Fibroblast of skin of right quadriceps (primary cell): ENCODE measurements at regions not wholly inside any gene's neighbourhood (a gene's known extent, or its start where the extent isn't known, plus 50 kb on each side); places are given as distances from the start of the nearest gene placed in this dataset.
"Not testable (repeated sequence)": the region's sequence is repeated elsewhere in the genome, so short reads cannot be mapped to it uniquely, and the experiment has no call there.

Experiments used
- DNase-seq: peaks from one replicate; pipeline ENCODE4 v3.0.0-alpha.2; 2013

- peak; percentile 80 for DNase-seq
Measured at GRCh38 chr12:46711756-46712155, 114.0 kb downstream of the SLC38A4 start.

GRCh38 chr12:46710125-46710743, 115.6 kb downstream of the SLC38A4 start:
- no peak for DNase-seq

- DNase-seq: peak; percentile 70
Measured at GRCh38 chr12:46702581-46703344, 123.0 kb downstream of the SLC38A4 start.

- no peak for DNase-seq
Measured at GRCh38 chr12:46701356-46701755, 124.4 kb downstream of the SLC38A4 start.

GRCh38 chr12:46699986-46700385, 125.8 kb downstream of the SLC38A4 start:
- no peak for DNase-seq

- no peak for DNase-seq
Measured at GRCh38 chr12:46698003-46698402, 127.8 kb downstream of the SLC38A4 start.

- DNase-seq: no peak
Measured at GRCh38 chr12:46693518-46693917, 132.3 kb downstream of the SLC38A4 start.

- DNase-seq: peak; percentile 16
Measured at GRCh38 chr12:46693034-46693433, 132.8 kb downstream of the SLC38A4 start.

GRCh38 chr12:46692606-46693005, 133.2 kb downstream of the SLC38A4 start:
- no peak for DNase-seq

- no peak for DNase-seq
Measured at GRCh38 chr12:46686267-46686942, 139.4 kb downstream of the SLC38A4 start.

GRCh38 chr12:46684243-46684642, 141.6 kb downstream of the SLC38A4 start:
- DNase-seq: not testable (repeated sequence)

GRCh38 chr12:46682148-46682547, 143.6 kb downstream of the SLC38A4 start:
- DNase-seq: no peak

- no peak for DNase-seq
Measured at GRCh38 chr12:46680506-46680905, 145.3 kb downstream of the SLC38A4 start.

GRCh38 chr12:46679754-46680153, 146.0 kb downstream of the SLC38A4 start:
- no peak for DNase-seq

- no peak for DNase-seq
Measured at GRCh38 chr12:46678426-46678825, 147.4 kb downstream of the SLC38A4 start.

- peak; percentile 57 for DNase-seq
Measured at GRCh38 chr12:46677749-46678148, 148.0 kb downstream of the SLC38A4 start.

- DNase-seq: no peak
Measured at GRCh38 chr12:46676797-46677520, 148.8 kb downstream of the SLC38A4 start.

GRCh38 chr12:46676396-46676795, 149.4 kb downstream of the SLC38A4 start:
- DNase-seq: no peak

- peak; percentile 59 for DNase-seq
Measured at GRCh38 chr12:46675736-46676135, 150.1 kb downstream of the SLC38A4 start.

GRCh38 chr12:46674800-46675199, 151.0 kb downstream of the SLC38A4 start:
- DNase-seq: no peak

- DNase-seq: no peak
Measured at GRCh38 chr12:46674129-46674528, 151.7 kb downstream of the SLC38A4 start.

- DNase-seq: no peak
Measured at GRCh38 chr12:46671102-46671501, 154.7 kb downstream of the SLC38A4 start.

GRCh38 chr12:46670636-46671035, 155.2 kb downstream of the SLC38A4 start:
- DNase-seq: no peak
